Type B pancreatic cell (in vitro differentiated cells): ENCODE measurements at regions not wholly inside any gene's neighbourhood (a gene's known extent, or its start where the extent isn't known, plus 50 kb on each side); places are given as distances from the start of the nearest gene placed in this dataset.

Experiments used
- DNase-seq: peaks from one replicate; pipeline ENCODE4 v3.0.0; 2021; ENCODE audit warnings: mixed read lengths; ENCODE audit not compliant: unreplicated experiment; ENCODE audit errors: extremely low spot score
- H3K27ac Mint-ChIP-seq: 2 replicates; pipeline ENCODE4 v1.8.0; 2021; ENCODE audit warnings: mild to moderate bottlenecking, mixed read lengths
- H3K27me3 Mint-ChIP-seq: 2 replicates; pipeline ENCODE4 v1.8.0; 2021; ENCODE audit warnings: mixed read lengths
- H3K36me3 Mint-ChIP-seq: 2 replicates; pipeline ENCODE4 v1.8.0; 2021; ENCODE audit warnings: mixed read lengths
- H3K4me1 Mint-ChIP-seq: one replicate; pipeline ENCODE4 v1.8.0; 2021; ENCODE audit warnings: mixed read lengths; ENCODE audit not compliant: unreplicated experiment
- H3K4me3 Mint-ChIP-seq: 2 replicates; pipeline ENCODE4 v1.8.0; 2021; ENCODE audit warnings: mild to moderate bottlenecking, mixed read lengths
- H3K9me3 Mint-ChIP-seq: 2 replicates; pipeline ENCODE4 v1.8.0; 2021; ENCODE audit warnings: mixed read lengths
- CTCF ChIP-seq: fragments of 200-600 bp; sonication (generic); conservative IDR thresholded peaks from 2 replicates; pipeline ENCODE4 v1.5.0; 2021; ENCODE audit warnings: antibody characterized with exemption, mild to moderate bottlenecking

DNA sequence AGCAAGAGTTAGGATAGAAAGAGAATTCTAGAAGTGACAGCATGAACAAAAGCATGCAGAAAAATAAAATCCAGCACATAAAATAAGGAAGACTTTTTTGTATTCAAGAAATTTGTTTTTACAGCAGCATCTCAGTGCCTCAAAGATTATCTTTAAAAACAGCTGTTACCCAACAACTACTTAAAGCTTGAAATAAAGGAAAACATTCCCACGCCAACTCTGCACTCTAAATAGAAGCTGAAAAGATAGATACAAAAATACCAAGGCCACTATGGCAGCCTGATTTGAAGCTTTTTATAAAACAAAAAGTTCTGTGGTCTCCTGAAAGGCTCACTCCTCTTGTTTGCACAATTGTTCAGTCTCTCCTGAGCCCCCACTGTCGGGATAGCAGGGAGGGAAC, 83.6 kb upstream of the LRRC55 start:
- Mint-ChIP-seq H3K4me1 (peaks cover 8% of the 10 kb centered on the region), H3K4me3 (no peak overlapping the region), H3K27me3 (no peaks in the 10 kb centered on the region), H3K27ac (no peak overlapping the region), H3K9me3 (no peaks in the 10 kb centered on the region), H3K36me3 (no peaks in the 10 kb centered on the region)
- TF ChIP-seq CTCF: no peak
- no peak for DNase-seq

- no peak for DNase-seq
These were observed 81.0 kb upstream of the LRRC55 start for GRCh38 chr11:57100638-57101331.

DNA sequence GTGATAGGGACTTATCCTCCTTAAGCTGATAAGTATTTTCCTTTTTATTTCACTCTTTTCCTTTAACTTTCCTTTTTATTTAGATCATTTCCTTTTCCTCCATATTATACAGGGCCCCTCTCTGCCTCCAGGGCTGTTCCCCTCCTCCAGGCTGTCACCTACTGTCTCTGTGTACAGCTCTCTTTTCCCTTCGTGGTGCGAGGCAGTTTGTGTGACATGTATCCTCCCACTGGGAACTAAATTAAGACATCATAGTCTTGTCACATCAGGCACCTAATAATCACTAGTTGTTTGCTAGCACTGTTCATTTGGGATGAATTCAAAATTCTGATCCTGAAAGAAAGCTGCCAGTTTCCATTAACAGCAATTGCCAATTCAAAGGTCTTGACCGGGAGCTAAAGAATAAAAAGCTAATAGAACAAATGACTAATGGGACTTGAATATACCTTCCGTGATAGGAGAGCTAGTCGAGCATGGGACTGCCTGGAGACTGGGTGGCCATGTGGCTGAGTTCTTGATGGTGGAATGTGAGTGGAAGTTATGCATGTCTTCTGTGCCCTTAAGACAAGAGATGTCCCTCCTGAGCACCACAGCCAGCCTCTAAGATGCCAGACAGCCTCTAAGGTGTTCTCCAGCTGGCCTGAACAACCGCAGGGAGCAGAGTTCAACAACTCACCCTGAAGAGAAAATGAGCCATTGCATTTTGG, 77.7 kb upstream of the LRRC55 start:
- no peaks in the 10 kb centered on the region for H3K4me1 Mint-ChIP-seq
- no peaks in the 10 kb centered on the region for H3K9me3 Mint-ChIP-seq
- H3K27me3 Mint-ChIP-seq: no peaks in the 10 kb centered on the region
- no peak overlapping the region for H3K27ac Mint-ChIP-seq
- TF ChIP-seq CTCF: no peak
- H3K4me3 Mint-ChIP-seq: no peak overlapping the region
- no peaks in the 10 kb centered on the region for H3K36me3 Mint-ChIP-seq
- no peak for DNase-seq

More at GRCh38 chr11:57100638-57101331, 81.0 kb upstream of the LRRC55 start:
- no peak overlapping the region for H3K27ac Mint-ChIP-seq
- peaks cover 4% of the 10 kb centered on the region for H3K4me1 Mint-ChIP-seq
- H3K4me3 Mint-ChIP-seq: no peak overlapping the region
- H3K9me3 Mint-ChIP-seq: no peaks in the 10 kb centered on the region
- TF ChIP-seq CTCF: no peak
- no peaks in the 10 kb centered on the region for H3K27me3 Mint-ChIP-seq
- no peaks in the 10 kb centered on the region for H3K36me3 Mint-ChIP-seq

DNA sequence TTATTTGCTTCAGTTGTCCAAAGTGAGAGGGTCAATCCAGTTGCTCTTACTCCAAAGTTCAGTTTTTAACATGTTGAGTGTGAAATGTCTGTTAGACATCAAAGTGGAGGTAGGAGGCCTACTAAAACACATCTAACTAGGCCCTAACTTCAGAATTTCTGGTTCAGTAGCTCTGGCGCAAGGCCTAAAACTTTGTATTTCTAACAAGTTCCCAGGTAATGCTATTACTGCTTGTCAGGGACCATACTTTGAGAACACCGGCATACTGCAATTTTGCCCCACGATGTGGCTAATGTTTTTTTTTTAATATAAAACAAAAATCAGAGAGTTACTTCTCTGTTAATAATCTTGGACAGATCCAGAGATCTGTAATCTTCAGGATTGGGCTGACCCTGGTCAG, 72.4 kb upstream of the LRRC55 start:
- Mint-ChIP-seq H3K27me3 (no peaks in the 10 kb centered on the region), H3K4me3 (no peak overlapping the region), H3K27ac (no peak overlapping the region), H3K36me3 (no peaks in the 10 kb centered on the region), H3K9me3 (no peaks in the 10 kb centered on the region), H3K4me1 (no peaks in the 10 kb centered on the region)
- DNase-seq: no peak
- TF ChIP-seq CTCF: no peak

- H3K9me3 Mint-ChIP-seq: no peaks in the 10 kb centered on the region
- H3K4me3 Mint-ChIP-seq: no peak overlapping the region
- TF ChIP-seq CTCF: no peak
- no peaks in the 10 kb centered on the region for H3K27me3 Mint-ChIP-seq
- no peaks in the 10 kb centered on the region for H3K36me3 Mint-ChIP-seq
- DNase-seq: no peak
- H3K4me1 Mint-ChIP-seq: no peaks in the 10 kb centered on the region
- H3K27ac Mint-ChIP-seq: no peak overlapping the region
These were observed 70.1 kb upstream of the LRRC55 start for GRCh38 chr11:57111619-57112018.
